ENCODE measurements at regions not wholly inside any gene's neighbourhood (a gene's known extent, or its start where the extent isn't known, plus 50 kb on each side); places are given as distances from the start of the nearest gene placed in this dataset.

DNA sequence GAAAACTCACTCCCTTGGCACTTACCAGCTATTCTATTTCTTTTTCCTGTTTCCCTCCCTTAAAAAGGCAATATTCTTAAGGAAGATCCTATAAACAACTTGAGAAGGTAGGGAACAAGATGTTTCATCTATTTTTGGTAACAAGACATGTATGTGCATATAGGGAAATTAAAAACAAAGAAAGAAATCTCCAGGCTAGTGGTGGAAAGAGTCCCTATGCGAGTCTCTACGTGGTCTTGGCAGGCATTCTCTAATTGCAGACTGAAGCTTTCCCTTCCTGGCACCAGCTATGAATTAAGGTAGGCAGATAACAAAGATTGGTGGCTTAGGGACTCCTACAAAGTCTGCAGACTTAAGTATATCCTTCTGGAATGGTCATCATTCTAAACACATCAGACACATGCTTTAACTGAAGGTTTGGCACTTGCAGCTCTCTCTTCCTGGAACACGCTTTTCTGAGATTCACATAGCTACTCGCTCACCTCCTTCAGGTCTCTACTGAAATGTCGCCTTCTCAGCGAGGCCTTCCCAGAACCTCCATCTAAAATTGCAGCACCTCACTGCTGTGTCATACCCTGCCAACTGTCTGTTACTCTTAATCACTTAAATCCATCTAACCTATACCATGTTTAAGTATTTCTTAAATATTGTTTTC, 336.0 kb downstream of the VGLL3 start:
- Histone ChIP-seq H3K27ac (ENCODE audit: low read depth, low read length, severe bottlenecking) (no peak overlapping the region), H3K4me3 (ENCODE audit: extremely low read depth, insufficient read depth, low read length, poor library complexity, severe bottlenecking) (no peak overlapping the region), H3K36me3 (ENCODE audit: control insufficient read depth, insufficient read depth, low read length) (no peaks in the 10 kb centered on the region), H3K4me1 (ENCODE audit: control insufficient read depth, insufficient read depth, low read length, poor library complexity, severe bottlenecking) (no peaks in the 10 kb centered on the region), H3K9me3 (ENCODE audit: control insufficient read depth, low read length) (no peaks in the 10 kb centered on the region)
- WGBS, 2 experiments (ENCODE audit: insufficient coverage in 2 of 2), result 80 to 94% methylated on average over 4 to 5 of the region's 6 CpGs

DNA sequence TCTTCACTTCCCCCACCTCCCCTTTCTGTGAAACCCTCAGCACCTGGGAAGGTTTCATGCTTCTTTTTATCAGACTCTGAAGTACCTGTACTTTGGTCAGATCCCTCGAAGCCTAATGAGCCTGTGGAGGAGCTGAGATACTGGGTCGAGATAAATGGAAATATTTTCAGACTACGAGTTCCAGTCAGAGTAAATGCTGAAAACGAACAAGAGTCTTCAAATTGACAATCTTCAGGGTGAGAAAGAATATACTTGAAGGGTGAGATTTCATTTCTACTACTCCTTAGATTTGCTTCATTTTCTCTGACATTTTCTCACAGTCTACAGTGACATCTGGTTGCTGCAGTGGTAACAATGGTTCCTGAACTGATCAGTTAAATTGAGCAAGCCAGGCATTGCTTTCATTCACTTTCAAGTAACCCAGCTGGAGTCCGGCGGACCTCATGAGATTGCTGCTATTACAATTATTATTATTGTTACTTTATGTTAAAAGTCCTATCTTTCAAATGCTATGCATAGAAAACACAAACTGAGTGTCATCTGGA, 337.2 kb downstream of the VGLL3 start:
- no peaks in the 10 kb centered on the region for H3K4me1 ChIP-seq (ENCODE audit: control insufficient read depth, insufficient read depth, low read length, poor library complexity, severe bottlenecking)
- WGBS, 2 experiments (ENCODE audit: insufficient coverage in 2 of 2), result 100% methylated on average over 1 of the region's 6 CpGs; no CpG with 5 or more reads in 1 of the 2 experiments

DNA sequence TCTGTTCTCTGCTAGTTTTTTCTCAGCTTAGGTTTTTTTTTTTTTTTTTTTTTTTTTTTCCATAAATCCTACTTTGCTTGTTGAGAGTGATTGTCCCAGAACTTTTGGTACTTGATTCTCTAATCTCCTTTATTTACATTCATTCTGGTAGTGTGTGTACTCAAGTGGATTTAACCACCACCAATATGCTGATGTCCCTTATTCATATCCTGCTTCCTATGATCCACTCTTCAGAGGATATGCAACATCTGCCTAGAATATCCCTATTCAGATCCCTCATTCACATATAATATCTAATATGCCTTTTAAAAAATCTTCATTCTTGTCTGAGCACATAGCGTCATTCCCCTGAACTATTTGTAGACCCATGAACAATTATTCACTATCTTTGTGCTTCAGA, 342.9 kb downstream of the VGLL3 start:
- no peak overlapping the region for H3K27ac ChIP-seq (ENCODE audit: low read depth, low read length, severe bottlenecking)
- no peaks in the 10 kb centered on the region for H3K36me3 ChIP-seq (ENCODE audit: control insufficient read depth, insufficient read depth, low read length)
- H3K4me3 ChIP-seq (ENCODE audit: extremely low read depth, insufficient read depth, low read length, poor library complexity, severe bottlenecking), result no peak overlapping the region
- WGBS, 2 experiments (ENCODE audit: insufficient coverage in 2 of 2), result no CpG with 5 or more reads among the region's 1 CpG
- H3K4me1 ChIP-seq (ENCODE audit: control insufficient read depth, insufficient read depth, low read length, poor library complexity, severe bottlenecking), result no peaks in the 10 kb centered on the region
- H3K9me3 ChIP-seq (ENCODE audit: control insufficient read depth, low read length), result no peaks in the 10 kb centered on the region

More for the DNA sequence above, 337.2 kb downstream of the VGLL3 start:
- no peak overlapping the region for H3K27ac ChIP-seq (ENCODE audit: low read depth, low read length, severe bottlenecking)
- H3K9me3 ChIP-seq (ENCODE audit: control insufficient read depth, low read length), result no peaks in the 10 kb centered on the region
- H3K4me3 ChIP-seq (ENCODE audit: extremely low read depth, insufficient read depth, low read length, poor library complexity, severe bottlenecking), result no peak overlapping the region
- H3K36me3 ChIP-seq (ENCODE audit: control insufficient read depth, insufficient read depth, low read length), result no peaks in the 10 kb centered on the region

- H3K4me3 ChIP-seq (ENCODE audit: extremely low read depth, insufficient read depth, low read length, poor library complexity, severe bottlenecking), result no peak overlapping the region
- WGBS, 2 experiments (ENCODE audit: insufficient coverage in 2 of 2), result no CpG with 5 or more reads among the region's 2 CpGs
- H3K4me1 ChIP-seq (ENCODE audit: control insufficient read depth, insufficient read depth, low read length, poor library complexity, severe bottlenecking), result no peaks in the 10 kb centered on the region
- H3K36me3 ChIP-seq (ENCODE audit: control insufficient read depth, insufficient read depth, low read length), result no peaks in the 10 kb centered on the region
- H3K9me3 ChIP-seq (ENCODE audit: control insufficient read depth, low read length), result no peaks in the 10 kb centered on the region
- no peak overlapping the region for H3K27ac ChIP-seq (ENCODE audit: low read depth, low read length, severe bottlenecking)
Observed at GRCh38 chr3:86645756-86646155, 345.2 kb downstream of the VGLL3 start.

- H3K27ac ChIP-seq (ENCODE audit: low read depth, low read length, severe bottlenecking), result no peak overlapping the region
- no peaks in the 10 kb centered on the region for H3K9me3 ChIP-seq (ENCODE audit: control insufficient read depth, low read length)
- 80 to 89% methylated on average over 2 to 3 of the region's 3 CpGs for WGBS, 2 experiments (ENCODE audit: insufficient coverage in 2 of 2)
- no peaks in the 10 kb centered on the region for H3K4me1 ChIP-seq (ENCODE audit: control insufficient read depth, insufficient read depth, low read length, poor library complexity, severe bottlenecking)
- no peak overlapping the region for H3K4me3 ChIP-seq (ENCODE audit: extremely low read depth, insufficient read depth, low read length, poor library complexity, severe bottlenecking)
- H3K36me3 ChIP-seq (ENCODE audit: control insufficient read depth, insufficient read depth, low read length), result no peaks in the 10 kb centered on the region
Observed at GRCh38 chr3:86634361-86634760, 356.6 kb downstream of the VGLL3 start.

GRCh38 chr3:86629511-86629910, 361.4 kb downstream of the VGLL3 start:
- no peak overlapping the region for H3K27ac ChIP-seq (ENCODE audit: low read depth, low read length, severe bottlenecking)
- no peaks in the 10 kb centered on the region for H3K36me3 ChIP-seq (ENCODE audit: control insufficient read depth, insufficient read depth, low read length)
- H3K4me3 ChIP-seq (ENCODE audit: extremely low read depth, insufficient read depth, low read length, poor library complexity, severe bottlenecking), result no peak overlapping the region
- H3K4me1 ChIP-seq (ENCODE audit: control insufficient read depth, insufficient read depth, low read length, poor library complexity, severe bottlenecking), result no peaks in the 10 kb centered on the region
- H3K9me3 ChIP-seq (ENCODE audit: control insufficient read depth, low read length), result no peaks in the 10 kb centered on the region
- no CpG with 5 or more reads among the region's 4 CpGs for WGBS, 2 experiments (ENCODE audit: insufficient coverage in 2 of 2)

- H3K36me3 ChIP-seq (ENCODE audit: control insufficient read depth, insufficient read depth, low read length), result no peaks in the 10 kb centered on the region
- H3K27ac ChIP-seq (ENCODE audit: low read depth, low read length, severe bottlenecking), result no peak overlapping the region
- H3K4me1 ChIP-seq (ENCODE audit: control insufficient read depth, insufficient read depth, low read length, poor library complexity, severe bottlenecking), result no peaks in the 10 kb centered on the region
- H3K9me3 ChIP-seq (ENCODE audit: control insufficient read depth, low read length), result no peaks in the 10 kb centered on the region
- 80% methylated on average over 1 of the region's 2 CpGs; no CpG with 5 or more reads in 1 of the 2 experiments for WGBS, 2 experiments (ENCODE audit: insufficient coverage in 2 of 2)
- H3K4me3 ChIP-seq (ENCODE audit: extremely low read depth, insufficient read depth, low read length, poor library complexity, severe bottlenecking), result no peak overlapping the region
Observed at GRCh38 chr3:86624192-86624591, 366.8 kb downstream of the VGLL3 start.

- Histone ChIP-seq H3K4me1 (ENCODE audit: control insufficient read depth, insufficient read depth, low read length, poor library complexity, severe bottlenecking) (no peaks in the 10 kb centered on the region), H3K9me3 (ENCODE audit: control insufficient read depth, low read length) (no peaks in the 10 kb centered on the region), H3K36me3 (ENCODE audit: control insufficient read depth, insufficient read depth, low read length) (no peaks in the 10 kb centered on the region), H3K27ac (ENCODE audit: low read depth, low read length, severe bottlenecking) (no peak overlapping the region), H3K4me3 (ENCODE audit: extremely low read depth, insufficient read depth, low read length, poor library complexity, severe bottlenecking) (no peak overlapping the region)
- 69 to 77% methylated on average over 4 to 5 of the region's 5 CpGs for WGBS, 2 experiments (ENCODE audit: insufficient coverage in 2 of 2)
Observed at GRCh38 chr3:86618706-86619105, 372.2 kb downstream of the VGLL3 start.

DNA sequence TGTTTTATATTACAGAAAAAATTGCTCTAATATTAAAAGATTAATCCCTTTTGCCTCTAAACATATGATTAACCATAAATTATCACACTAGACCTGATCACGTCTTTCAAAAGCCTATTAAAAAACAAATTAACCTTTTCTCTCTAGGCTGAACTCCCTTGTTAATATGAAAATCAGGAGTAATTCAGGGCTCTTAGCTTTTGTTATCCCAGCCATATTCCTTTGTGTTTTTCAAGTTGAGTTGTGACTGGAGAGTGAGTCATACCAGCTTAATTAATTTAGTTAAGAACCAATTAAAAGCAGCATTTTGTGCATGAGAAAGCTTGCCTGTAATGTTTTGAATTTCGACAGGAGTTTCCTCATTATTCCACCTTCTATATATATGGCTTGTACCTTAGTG, 385.8 kb downstream of the VGLL3 start:
- Histone ChIP-seq H3K4me1 (ENCODE audit: control insufficient read depth, insufficient read depth, low read length, poor library complexity, severe bottlenecking) (no peaks in the 10 kb centered on the region), H3K4me3 (ENCODE audit: extremely low read depth, insufficient read depth, low read length, poor library complexity, severe bottlenecking) (no peak overlapping the region), H3K9me3 (ENCODE audit: control insufficient read depth, low read length) (peaks cover 9% of the 10 kb centered on the region), H3K36me3 (ENCODE audit: control insufficient read depth, insufficient read depth, low read length) (no peaks in the 10 kb centered on the region), H3K27ac (ENCODE audit: low read depth, low read length, severe bottlenecking) (no peak overlapping the region)
- WGBS, 2 experiments (ENCODE audit: insufficient coverage in 2 of 2), result no CpG with 5 or more reads among the region's 2 CpGs

DNA sequence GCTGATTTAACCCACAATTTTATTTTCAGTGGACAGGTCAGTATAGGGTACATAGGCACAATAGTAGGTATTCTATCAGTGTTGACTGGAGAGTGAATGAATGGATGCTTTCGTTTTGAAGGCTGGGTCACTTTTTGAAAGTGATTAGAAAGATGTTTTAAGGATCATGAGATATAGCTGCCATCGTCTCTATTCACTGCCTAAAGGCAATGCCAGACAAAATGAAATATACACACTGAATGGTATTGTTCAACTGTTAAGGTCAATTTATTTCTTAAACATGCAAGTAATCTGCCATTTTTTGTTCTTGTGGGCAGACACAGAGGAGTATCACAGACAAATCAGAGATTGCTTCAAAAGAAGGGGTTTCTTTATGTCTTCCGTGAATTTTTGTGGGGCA, 395.3 kb downstream of the VGLL3 start:
- WGBS, 2 experiments (ENCODE audit: insufficient coverage in 2 of 2), result no CpG with 5 or more reads among the region's 3 CpGs

DNA sequence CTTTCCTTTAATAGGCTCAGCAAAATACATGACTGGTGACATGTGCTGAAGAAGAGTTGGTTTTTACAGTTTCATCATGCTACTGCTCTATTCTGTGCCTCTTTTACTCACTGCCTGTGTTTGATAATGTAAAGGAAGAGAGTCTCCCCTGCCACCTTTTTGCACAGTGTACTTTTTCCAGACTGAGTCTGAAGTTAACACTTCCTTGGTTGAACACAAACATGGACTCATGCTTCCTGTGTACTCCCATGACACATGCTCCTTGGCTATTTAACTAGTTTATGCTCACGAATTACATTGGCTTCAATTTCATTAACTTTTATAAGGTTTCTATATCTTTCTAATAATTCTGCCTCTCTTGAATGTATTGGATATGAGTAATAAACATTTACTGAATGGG, 396.1 kb downstream of the VGLL3 start:
- Histone ChIP-seq H3K27ac (ENCODE audit: low read depth, low read length, severe bottlenecking) (no peak overlapping the region), H3K36me3 (ENCODE audit: control insufficient read depth, insufficient read depth, low read length) (no peaks in the 10 kb centered on the region), H3K4me3 (ENCODE audit: extremely low read depth, insufficient read depth, low read length, poor library complexity, severe bottlenecking) (no peak overlapping the region), H3K9me3 (ENCODE audit: control insufficient read depth, low read length) (no peaks in the 10 kb centered on the region), H3K4me1 (ENCODE audit: control insufficient read depth, insufficient read depth, low read length, poor library complexity, severe bottlenecking) (no peaks in the 10 kb centered on the region)
- no CpG with 5 or more reads among the region's 1 CpG for WGBS, 2 experiments (ENCODE audit: insufficient coverage in 2 of 2)

More for the DNA sequence above, 395.3 kb downstream of the VGLL3 start:
- no peaks in the 10 kb centered on the region for H3K9me3 ChIP-seq (ENCODE audit: control insufficient read depth, low read length)
- no peak overlapping the region for H3K27ac ChIP-seq (ENCODE audit: low read depth, low read length, severe bottlenecking)
- no peaks in the 10 kb centered on the region for H3K36me3 ChIP-seq (ENCODE audit: control insufficient read depth, insufficient read depth, low read length)
- H3K4me1 ChIP-seq (ENCODE audit: control insufficient read depth, insufficient read depth, low read length, poor library complexity, severe bottlenecking), result no peaks in the 10 kb centered on the region
- H3K4me3 ChIP-seq (ENCODE audit: extremely low read depth, insufficient read depth, low read length, poor library complexity, severe bottlenecking), result no peak overlapping the region

Measured in mesodermal cell (in vitro differentiated cells).